Liver (tissue), 8 donors: ENCODE measurements at regions not wholly inside any gene's neighbourhood (a gene's known extent, or its start where the extent isn't known, plus 50 kb on each side); places are given as distances from the start of the nearest gene placed in this dataset.
A peak's percentile ranks its signal among the peaks of the same experiment; 100 is the strongest.
"Not testable (repeated sequence)": the region's sequence is repeated elsewhere in the genome, so short reads cannot be mapped to it uniquely, and the experiment has no call there.

Experiments used
- DNase-seq: peaks from one replicate; pipeline ENCODE4 v3.0.0-alpha.2; 2017; ENCODE audit warnings: low spot score
- H3K27ac ChIP-seq, 2 donors: one replicate each; pipeline ENCODE4 v1.7.0; 2013; ENCODE audit warnings: inconsistent platforms in 2 of 2, low read length in 2 of 2, control low read depth in 1 of 2, low read depth in 1 of 2, mild to moderate bottlenecking in 1 of 2
- H3K27me3 ChIP-seq, 4 donors: one replicate each; pipeline versions ENCODE4 v1.6.1 to v1.7.0; 2013; ENCODE audit warnings: low read length in 3 of 4, inconsistent platforms in 1 of 4, mild to moderate bottlenecking in 1 of 4, moderate library complexity in 1 of 4; ENCODE audit not compliant: control insufficient read depth in 4 of 4, insufficient read depth in 4 of 4
- H3K36me3 ChIP-seq, 4 donors: one replicate each; pipeline versions ENCODE4 v1.6.1 to v1.7.0; 2013; ENCODE audit warnings: low read length in 3 of 4, mild to moderate bottlenecking in 3 of 4, low read depth in 1 of 4, moderate library complexity in 1 of 4; ENCODE audit not compliant: control insufficient read depth in 4 of 4, insufficient read depth in 3 of 4
- H3K4me1 ChIP-seq, 4 donors: one replicate each; pipeline versions ENCODE4 v1.6.1 to v1.7.0; 2013; ENCODE audit warnings: low read length in 3 of 4, mild to moderate bottlenecking in 3 of 4, moderate library complexity in 1 of 4; ENCODE audit not compliant: control insufficient read depth in 4 of 4, insufficient read depth in 4 of 4
- H3K4me3 ChIP-seq, 3 donors: one replicate each; pipeline versions ENCODE4 v1.6.1 to v1.7.0; 2013; ENCODE audit warnings: low read length in 3 of 3, control low read depth in 1 of 3, low read depth in 1 of 3, mild to moderate bottlenecking in 1 of 3
- H3K9ac ChIP-seq, 2 donors: one replicate each; pipeline ENCODE4 v1.7.0; 2013; ENCODE audit warnings: low read length in 2 of 2, mild to moderate bottlenecking in 2 of 2, moderate library complexity in 2 of 2, control low read depth in 1 of 2, low read depth in 1 of 2
- H3K9me3 ChIP-seq, 4 donors: one replicate each; pipeline versions ENCODE4 v1.6.1 to v1.7.0; 2013; ENCODE audit warnings: low read length in 3 of 4; ENCODE audit not compliant: control insufficient read depth in 4 of 4
- ATF3 ChIP-seq: IDR thresholded peaks from 2 replicates; pipeline ENCODE4 v1.6.1; 2016; ENCODE audit warnings: antibody characterized with exemption
- CTCF ChIP-seq: fragments of 150-350 bp; IDR thresholded peaks from 2 replicates; pipeline ENCODE4 v1.5.1; 2017; ENCODE audit warnings: improper control_type of control experiment, low read depth, low read length; ENCODE audit not compliant: missing input control
- EGR1 ChIP-seq, 2 donors: IDR thresholded peaks; 2 replicates each; pipeline ENCODE4 v1.6.1; 2016 to 2018; ENCODE audit warnings: antibody characterized with exemption in 2 of 2, low read depth in 2 of 2
- FOXA2 ChIP-seq: IDR thresholded peaks from 2 replicates; pipeline ENCODE4 v1.6.1; 2016; ENCODE audit warnings: antibody characterized with exemption
- HNF4A ChIP-seq, 2 donors: conservative IDR thresholded peaks; 2 replicates each; pipeline ENCODE4 v1.6.1; 2016; ENCODE audit warnings: antibody characterized with exemption in 2 of 2, mild to moderate bottlenecking in 2 of 2
- HNF4G ChIP-seq: IDR thresholded peaks from 2 replicates; pipeline ENCODE4 v1.6.1; 2016; ENCODE audit warnings: antibody characterized with exemption
- MAX ChIP-seq: IDR thresholded peaks from 2 replicates; pipeline ENCODE4 v1.6.1; 2016; ENCODE audit warnings: antibody characterized with exemption
- NR2F2 ChIP-seq: IDR thresholded peaks from 2 replicates; pipeline ENCODE4 v1.6.1; 2016; ENCODE audit warnings: antibody characterized with exemption
- RAD21 ChIP-seq, 2 donors: IDR thresholded peaks; 2 replicates each; pipeline ENCODE4 v1.6.1; 2016; ENCODE audit warnings: antibody characterized with exemption in 2 of 2, mild to moderate bottlenecking in 2 of 2
- REST ChIP-seq: IDR thresholded peaks from 2 replicates; pipeline ENCODE4 v1.6.1; 2016; ENCODE audit warnings: antibody characterized with exemption, mild to moderate bottlenecking
- TAF1 ChIP-seq: conservative IDR thresholded peaks from 2 replicates; pipeline ENCODE4 v1.6.1; 2016; ENCODE audit warnings: antibody characterized with exemption, mild to moderate bottlenecking
- YY1 ChIP-seq: IDR thresholded peaks from 2 replicates; pipeline ENCODE4 v1.6.1; 2016; ENCODE audit warnings: antibody characterized with exemption, mild to moderate bottlenecking
- ZBTB33 ChIP-seq: IDR thresholded peaks from 2 replicates; pipeline ENCODE4 v1.6.1; 2016; ENCODE audit warnings: antibody characterized with exemption
- WGBS: extraction: QIAGEN DNeasy Blood & Tissue Kit; methylation state at CpG from one replicate; pipeline ENCODE4 v1.1.7; 2013; 5-methylcytosine and 5-hydroxymethylcytosine counted together
- donor health status: healthy.
- donor health status: healthy.
- donor health status: healthy.
- donor health status: healthy.
- donor health status: healthy.

- not testable (repeated sequence) for DNase-seq, H3K27me3 ChIP-seq, H3K9ac ChIP-seq, H3K4me3 ChIP-seq, H3K27ac ChIP-seq, H3K4me1 ChIP-seq, H3K9me3 ChIP-seq, H3K36me3 ChIP-seq
- TF ChIP-seq CTCF = peak; percentile 25
- WGBS = 79% methylated on average over 37 of the region's 37 CpGs
Measured at GRCh38 chr5:50922134-50922941, 255.9 kb downstream of the PARP8 start.

GRCh38 chr5:50922942-50923767, 256.7 kb downstream of the PARP8 start:
- WGBS = 92% methylated on average over 34 of the region's 34 CpGs
- H3K9ac ChIP-seq = no peak overlapping the region
- H3K4me3 ChIP-seq = no peak overlapping the region
- H3K4me1 ChIP-seq = no peaks in the 10 kb centered on the region
- no peak overlapping the region for H3K27ac ChIP-seq
- no peak for DNase-seq
- TF ChIP-seq ATF3 = no peak
- TF ChIP-seq RAD21 (IDR thresholded peaks at IDR 0.05) = no peak
- no peak for TF ChIP-seq NR2F2
- no peak for TF ChIP-seq TAF1
- TF ChIP-seq ZBTB33 = no peak
- TF ChIP-seq FOXA2 = no peak
- no peak for TF ChIP-seq HNF4G
- H3K36me3 ChIP-seq = no peaks in the 10 kb centered on the region
- H3K9me3 ChIP-seq = no peaks in the 10 kb centered on the region
- no peaks in the 10 kb centered on the region for H3K27me3 ChIP-seq

- DNase-seq = no peak
- H3K4me1 ChIP-seq = no peaks in the 10 kb centered on the region
- 87% methylated on average over 18 of the region's 18 CpGs for WGBS
- no peak overlapping the region for H3K27ac ChIP-seq
- H3K9ac ChIP-seq = no peak overlapping the region
- no peaks in the 10 kb centered on the region for H3K27me3 ChIP-seq
- no peaks in the 10 kb centered on the region for H3K36me3 ChIP-seq
- no peaks in the 10 kb centered on the region for H3K9me3 ChIP-seq
- H3K4me3 ChIP-seq = no peak overlapping the region
- no peak for TF ChIP-seq HNF4A (conservative IDR thresholded peaks at IDR 0.05)
- no peak for TF ChIP-seq MAX
- TF ChIP-seq REST = no peak
- TF ChIP-seq EGR1 (IDR thresholded peaks at IDR 0.05; ENCODE audit: low read depth in 2 of 2) = no peak
- no peak for TF ChIP-seq NR2F2
- TF ChIP-seq YY1 = no peak
- no peak for TF ChIP-seq CTCF
Measured at GRCh38 chr5:50923768-50924494, 257.5 kb downstream of the PARP8 start.
